Epithelial cell of proximal tubule (primary cell): ENCODE measurements at regions not wholly inside any gene's neighbourhood (a gene's known extent, or its start where the extent isn't known, plus 50 kb on each side); places are given as distances from the start of the nearest gene placed in this dataset.

Source experiments
- DNase-seq: peaks from one replicate; pipeline ENCODE4 v3.0.0-alpha.2; 2011; ENCODE audit warnings: low read depth
- H3K4me3 ChIP-seq: 2 replicates; pipeline ENCODE4 v1.5.1; 2011; ENCODE audit warnings: low read depth, mild to moderate bottlenecking, low read length
- CTCF ChIP-seq: conservative IDR thresholded peaks from 2 replicates; pipeline ENCODE4 v1.5.1; 2012; ENCODE audit warnings: low read depth, mild to moderate bottlenecking, low read length

GRCh38 chr2:226020176-226020575, 620.7 kb downstream of the NYAP2 start:
- TF ChIP-seq CTCF = no peak
- H3K4me3 ChIP-seq = no peak overlapping the region
- no peak for DNase-seq

GRCh38 chr2:226018641-226019040, 619.1 kb downstream of the NYAP2 start:
- no peak for DNase-seq

GRCh38 chr2:226017537-226017936, 618.0 kb downstream of the NYAP2 start:
- H3K4me3 ChIP-seq = no peak overlapping the region
- TF ChIP-seq CTCF = no peak
- DNase-seq = no peak

More at GRCh38 chr2:226018641-226019040, 619.1 kb downstream of the NYAP2 start:
- TF ChIP-seq CTCF = no peak
- H3K4me3 ChIP-seq = no peak overlapping the region

GRCh38 chr2:226017107-226017506, 617.6 kb downstream of the NYAP2 start:
- no peak for DNase-seq
- no peak for TF ChIP-seq CTCF
- H3K4me3 ChIP-seq = no peak overlapping the region

GRCh38 chr2:226011716-226012450, 612.4 kb downstream of the NYAP2 start:
- H3K4me3 ChIP-seq = no peak overlapping the region
- no peak for TF ChIP-seq CTCF

GRCh38 chr2:226002438-226002837, 602.9 kb downstream of the NYAP2 start:
- DNase-seq = peak; percentile 68
- no peak for TF ChIP-seq CTCF
- no peak overlapping the region for H3K4me3 ChIP-seq

More at GRCh38 chr2:226011716-226012450, 612.4 kb downstream of the NYAP2 start:
- no peak for DNase-seq

GRCh38 chr2:226001716-226002115, 602.2 kb downstream of the NYAP2 start:
- no peak for DNase-seq
- H3K4me3 ChIP-seq = no peak overlapping the region
- no peak for TF ChIP-seq CTCF
